GM19239 (cell line): ENCODE measurements at regions not wholly inside any gene's neighbourhood (a gene's known extent, or its start where the extent isn't known, plus 50 kb on each side); places are given as distances from the start of the nearest gene placed in this dataset.

Experiments used
- DNase-seq: peaks from one replicate; pipeline ENCODE4 v3.0.0; 2011; ENCODE audit warnings: low spot score; ENCODE audit not compliant: insufficient read length
- FAIRE-seq: peaks from 2 replicates; lab custom pipeline; 2011; peaks lifted over from hg19 to GRCh38; lab: Jason Lieb, UNC

- no peak for DNase-seq
- FAIRE-seq, result no peak
Observed at GRCh38 chr12:58781609-58782008, 138.7 kb downstream of the LRIG3 start.

DNA sequence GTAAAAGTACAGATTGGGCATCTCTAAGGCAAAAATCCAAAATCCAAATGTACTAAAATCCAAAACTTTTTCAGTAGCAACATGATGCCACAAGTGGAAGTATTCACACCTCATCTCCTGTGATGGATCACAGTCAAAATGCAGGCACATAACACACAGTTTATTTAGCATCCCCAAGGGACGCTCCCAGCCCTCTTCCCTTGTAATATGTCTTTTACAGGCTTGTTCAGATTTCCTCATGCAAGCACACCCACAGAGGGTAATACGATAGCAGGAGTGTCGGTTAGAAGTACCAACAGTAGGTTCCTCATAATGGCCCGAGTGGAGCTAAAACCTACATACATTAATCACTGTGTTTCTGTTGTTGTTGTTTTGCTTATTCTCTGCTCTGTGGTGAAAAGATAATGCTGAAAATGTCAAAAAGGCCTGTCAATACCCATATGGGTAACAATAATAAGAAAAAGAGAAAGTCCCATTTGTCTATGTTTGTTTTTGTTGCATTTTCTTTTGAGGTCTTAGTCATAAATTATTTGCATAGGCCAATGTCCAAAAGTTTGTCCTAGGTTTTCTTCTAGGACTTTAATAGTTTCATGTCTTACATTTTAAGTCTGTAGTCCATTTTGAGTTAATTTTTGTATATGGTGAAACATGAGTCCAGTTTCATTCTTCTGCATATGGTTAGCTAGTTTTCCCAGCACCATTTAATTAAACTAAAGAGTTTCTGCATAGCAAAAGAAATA is 133.1 kb downstream of the LRIG3 start:
- DNase-seq, result no peak
- no peak for FAIRE-seq

GRCh38 chr12:58794859-58795258 is 125.4 kb downstream of the LRIG3 start:
- DNase-seq, result no peak
- no peak for FAIRE-seq

GRCh38 chr12:58795825-58796224 is 124.5 kb downstream of the LRIG3 start:
- no peak for FAIRE-seq
- DNase-seq, result no peak

DNA sequence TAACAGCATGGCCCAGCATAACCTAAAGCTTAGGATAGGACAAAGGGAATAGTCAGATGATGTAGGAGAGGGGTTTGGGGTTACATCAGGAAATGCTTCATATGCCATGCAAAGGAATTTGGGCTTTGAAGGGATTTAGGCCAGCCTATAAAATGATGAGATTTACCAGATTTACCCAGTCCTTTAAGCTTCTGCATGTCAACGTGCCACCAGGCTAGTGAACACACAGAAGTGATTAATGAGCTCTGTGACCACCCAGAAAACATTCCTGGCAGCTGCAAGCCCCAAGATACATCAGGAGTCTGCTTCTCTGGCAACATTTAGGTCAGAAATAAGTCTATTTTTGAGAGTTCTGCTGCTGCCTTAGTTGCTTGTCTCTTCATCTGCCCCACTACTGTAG is 118.3 kb downstream of the LRIG3 start:
- DNase-seq (no peak), FAIRE-seq (no peak)

- DNase-seq, result no peak
- no peak for FAIRE-seq
Observed at GRCh38 chr12:58803908-58804307, 116.4 kb downstream of the LRIG3 start.

DNA sequence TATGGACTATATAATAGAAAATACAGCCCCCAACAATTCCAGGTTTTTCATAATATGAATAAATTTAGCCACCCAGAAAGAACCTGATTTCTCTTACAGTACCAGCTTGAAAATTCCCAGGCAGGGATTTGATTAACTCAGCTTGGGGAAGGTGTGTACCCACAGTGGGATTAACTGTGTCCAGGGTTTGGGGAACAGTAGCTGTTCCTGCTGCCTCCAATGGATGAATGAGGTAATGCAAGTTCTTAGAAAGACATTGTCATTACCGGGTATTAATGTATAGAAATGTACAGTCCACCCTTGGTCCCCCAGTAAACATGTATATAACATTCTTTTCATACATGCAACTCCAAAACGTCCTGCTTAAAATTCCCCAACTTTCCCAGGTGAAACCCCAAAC is 115.6 kb downstream of the LRIG3 start:
- FAIRE-seq (no peak), DNase-seq (no peak)

- DNase-seq, result no peak
- no peak for FAIRE-seq
Observed at GRCh38 chr12:58809064-58809607, 111.2 kb downstream of the LRIG3 start.

GRCh38 chr12:58811346-58811745 is 109.0 kb downstream of the LRIG3 start:
- no peak for FAIRE-seq

GRCh38 chr12:58812214-58812613 is 108.1 kb downstream of the LRIG3 start:
- DNase-seq (no peak), FAIRE-seq (no peak)

More at GRCh38 chr12:58811346-58811745, 109.0 kb downstream of the LRIG3 start:
- no peak for DNase-seq

DNA sequence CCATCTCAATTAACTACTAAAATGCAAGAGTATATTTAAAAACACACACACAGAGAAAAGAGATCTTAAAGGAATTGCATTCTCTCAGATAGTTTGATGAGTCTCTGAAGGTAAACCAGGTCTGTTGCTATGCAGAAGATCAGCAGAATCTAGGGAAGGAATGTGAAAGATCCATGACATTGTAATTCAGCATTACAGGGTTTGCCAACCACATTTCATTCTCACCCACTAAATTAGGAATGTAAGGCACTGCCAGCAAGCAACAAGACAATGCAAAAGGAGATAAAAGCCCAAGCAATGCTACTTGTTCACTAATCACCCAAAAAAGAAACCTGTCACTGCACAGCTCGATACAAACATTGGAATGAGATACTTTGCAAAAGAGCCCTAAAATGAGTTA is 106.3 kb downstream of the LRIG3 start:
- FAIRE-seq (no peak), DNase-seq (no peak)

DNA sequence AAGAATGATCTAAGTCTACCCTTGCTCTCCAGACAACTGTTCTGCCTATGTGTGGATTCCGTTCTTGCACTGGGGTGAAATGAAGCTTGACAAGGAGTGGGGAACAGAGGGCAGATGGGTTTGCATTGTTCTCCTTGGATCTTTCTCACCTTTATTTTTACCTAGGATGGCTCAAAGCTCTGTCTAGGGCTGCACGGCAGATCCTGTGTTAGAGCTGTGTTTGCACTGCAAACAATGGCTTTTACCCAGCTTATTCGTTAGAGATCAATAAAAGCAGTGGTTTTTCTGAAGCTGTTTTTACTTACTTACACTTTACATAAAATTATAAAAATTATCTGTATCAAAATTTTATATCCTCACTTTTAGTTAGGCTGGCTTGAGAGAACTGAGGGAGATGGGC is 105.1 kb downstream of the LRIG3 start:
- FAIRE-seq, result no peak

GRCh38 chr12:58818546-58818945 is 101.8 kb downstream of the LRIG3 start:
- FAIRE-seq, result no peak
- DNase-seq, result no peak

More for the DNA sequence above, 105.1 kb downstream of the LRIG3 start:
- DNase-seq, result no peak

DNA sequence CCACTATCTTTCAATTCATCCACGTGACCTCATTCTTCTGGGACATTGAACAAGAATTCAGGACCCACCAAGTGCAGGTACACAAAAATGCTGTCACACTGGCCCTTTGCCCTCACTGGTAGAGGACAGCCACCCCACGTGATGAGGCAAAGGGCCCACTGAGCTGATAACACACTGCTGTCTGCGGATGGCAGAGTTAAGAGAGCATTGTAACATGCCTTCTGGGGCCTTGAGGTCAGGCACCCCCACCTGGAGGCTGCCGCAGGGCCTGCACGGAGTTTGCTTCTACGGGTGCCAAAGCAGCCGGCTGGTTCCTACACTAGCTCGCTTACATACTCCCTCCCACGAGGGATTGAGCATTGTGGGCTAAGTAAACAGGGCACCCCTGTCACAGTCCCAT is 101.0 kb downstream of the LRIG3 start:
- no peak for FAIRE-seq
- DNase-seq, result no peak

GRCh38 chr12:58819985-58820384 is 100.3 kb downstream of the LRIG3 start:
- DNase-seq, result no peak
- no peak for FAIRE-seq
